ENCODE measurements at regions not wholly inside any gene's neighbourhood (a gene's known extent, or its start where the extent isn't known, plus 50 kb on each side); places are given as distances from the start of the nearest gene placed in this dataset.
A peak's percentile ranks its signal among the peaks of the same experiment; 100 is the strongest.
"Not testable (repeated sequence)": the region's sequence is repeated elsewhere in the genome, so short reads cannot be mapped to it uniquely, and the experiment has no call there.

- no peak for DNase-seq (ENCODE audit: low read depth, low spot score)
Measured at GRCh38 chr11:122604621-122605020, 50.9 kb upstream of the UBASH3B start.

GRCh38 chr11:122601141-122602125 is 54.1 kb upstream of the UBASH3B start:
- peak; percentile 41 for DNase-seq (ENCODE audit: low read depth, low spot score)

- no peak for DNase-seq (ENCODE audit: low read depth, low spot score)
Measured at GRCh38 chr11:122600290-122600689, 55.2 kb upstream of the UBASH3B start.

- DNase-seq (ENCODE audit: low read depth, low spot score): no peak
Measured at GRCh38 chr11:122599434-122599833, 56.1 kb upstream of the UBASH3B start.

GRCh38 chr11:122598971-122599370 is 56.6 kb upstream of the UBASH3B start:
- DNase-seq (ENCODE audit: low read depth, low spot score): no peak

- DNase-seq (ENCODE audit: low read depth, low spot score): no peak
Measured at GRCh38 chr11:122597511-122597910, 58.0 kb upstream of the UBASH3B start.

- DNase-seq (ENCODE audit: low read depth, low spot score): no peak
Measured at GRCh38 chr11:122594986-122595645, 60.4 kb upstream of the UBASH3B start.

GRCh38 chr11:122593473-122594420 is 61.8 kb upstream of the UBASH3B start:
- DNase-seq (ENCODE audit: low read depth, low spot score): no peak

GRCh38 chr11:122592641-122593040 is 62.9 kb upstream of the UBASH3B start:
- no peak for DNase-seq (ENCODE audit: low read depth, low spot score)

- DNase-seq (ENCODE audit: low read depth, low spot score): no peak
Measured at GRCh38 chr11:122584670-122585069, 70.9 kb upstream of the UBASH3B start.

GRCh38 chr11:122580071-122580470 is 75.5 kb upstream of the UBASH3B start:
- DNase-seq (ENCODE audit: low read depth, low spot score): peak; percentile 39

- DNase-seq (ENCODE audit: low read depth, low spot score): peak; percentile 3
Measured at GRCh38 chr11:122578171-122578825, 77.2 kb upstream of the UBASH3B start.

GRCh38 chr11:122572592-122572991 is 82.9 kb upstream of the UBASH3B start:
- no peak for DNase-seq (ENCODE audit: low read depth, low spot score)

GRCh38 chr11:122563761-122564160 is 91.8 kb upstream of the UBASH3B start:
- peak; percentile 2 for DNase-seq (ENCODE audit: low read depth, low spot score)

GRCh38 chr11:122559734-122560382 is 95.7 kb upstream of the UBASH3B start:
- DNase-seq (ENCODE audit: low read depth, low spot score): peak; percentile 95

GRCh38 chr11:122559218-122559617 is 96.3 kb upstream of the UBASH3B start:
- not testable (repeated sequence) for DNase-seq (ENCODE audit: low read depth, low spot score)

GRCh38 chr11:122557163-122557562 is 98.4 kb upstream of the UBASH3B start:
- peak; percentile 23 for DNase-seq (ENCODE audit: low read depth, low spot score)

GRCh38 chr11:122556605-122557004 is 98.9 kb upstream of the UBASH3B start:
- DNase-seq (ENCODE audit: low read depth, low spot score): peak; percentile 78

GRCh38 chr11:122538060-122538459 is 117.5 kb upstream of the UBASH3B start:
- DNase-seq (ENCODE audit: low read depth, low spot score): no peak

- DNase-seq (ENCODE audit: low read depth, low spot score): no peak
Measured at GRCh38 chr11:122524898-122525297, 130.6 kb upstream of the UBASH3B start.

Data from ELF-1 (cell line).